K562 (cell line): ENCODE measurements at regions not wholly inside any gene's neighbourhood (a gene's known extent, or its start where the extent isn't known, plus 50 kb on each side); places are given as distances from the start of the nearest gene placed in this dataset.

ENCODE experiments used
- CBX2 ChIP-seq: fragments of 200-600 bp; sonication (generic); IDR thresholded peaks from one replicate; pipeline ENCODE4 v1.6.1; 2012; ENCODE audit warnings: mild to moderate bottlenecking, low read length, inconsistent platforms; ENCODE audit not compliant: insufficient read depth, poor library complexity, severe bottlenecking
- EGR1 ChIP-seq: fragments of 450-650 bp; conservative IDR thresholded peaks from 2 replicates; pipeline ENCODE4 v1.6.1; 2017; ENCODE audit warnings: mild to moderate bottlenecking
- FOS ChIP-seq: IDR thresholded peaks from 3 replicates; pipeline ENCODE4 v1.6.1; 2011; ENCODE audit not compliant: insufficient read length; ENCODE audit errors: extremely low read depth
- JUN ChIP-seq, 2 experiments: sonication (generic) in 1 of 2; formaldehyde crosslinking in 1 of 2; IDR thresholded peaks; 2 replicates each; pipeline versions ENCODE4 v1.6.1 to v1.8.0; 2012 to 2022; ENCODE audit warnings: borderline replicate concordance in 2 of 2, mild to moderate bottlenecking in 2 of 2, improper control_type of control experiment in 1 of 2, low read depth in 1 of 2, low read length in 1 of 2, missing genetic modification reagents in 1 of 2
- PTTG1 ChIP-seq: fragments of 450-650 bp; IDR thresholded peaks from 2 replicates; pipeline ENCODE4 v1.6.1; 2016; ENCODE audit warnings: low read depth, mild to moderate bottlenecking, missing genetic modification characterization, missing compliant biosample characterization
- SIN3A ChIP-seq, 2 experiments: fragments of 150-350 bp in 1 of 2; IDR thresholded peaks; 2 replicates each; pipeline ENCODE4 v1.6.1; 2011 to 2016; ENCODE audit warnings: borderline replicate concordance in 2 of 2, low read depth in 2 of 2, low read length in 2 of 2, mild to moderate bottlenecking in 2 of 2, moderate library complexity in 2 of 2; ENCODE audit not compliant: control insufficient read depth in 1 of 2
- TBP ChIP-seq: optimal IDR thresholded peaks from 2 replicates; pipeline ENCODE3; 2011; ENCODE audit warnings: low read depth, low read length, improper control_type of control experiment
- TOE1 ChIP-seq, 2 experiments: fragments of 450-650 bp in 1 of 2; sonication (generic) in 1 of 2; formaldehyde crosslinking in 1 of 2; IDR thresholded peaks; 2 replicates each; pipeline versions ENCODE4 v1.7.1 to v1.8.0; 2016 to 2022; ENCODE audit warnings: borderline replicate concordance in 2 of 2, mild to moderate bottlenecking in 2 of 2, antibody characterized with exemption in 1 of 2, inconsistent platforms in 1 of 2, low read depth in 1 of 2, missing genetic modification reagents in 1 of 2, moderate library complexity in 1 of 2
- ZBTB1 ChIP-seq: sonication (generic); formaldehyde crosslinking; IDR thresholded peaks from 2 replicates; pipeline ENCODE4 v1.8.1; 2023; ENCODE audit warnings: missing genetic modification reagents, low read depth, mild to moderate bottlenecking, borderline replicate concordance
- ZNF696 ChIP-seq: fragments of 250-450 bp; sonication (Bioruptor Pico); conservative IDR thresholded peaks from 2 replicates; pipeline ENCODE4 v1.4.0; 2020; ENCODE audit warnings: mild to moderate bottlenecking, moderate library complexity
- ZNF764 ChIP-seq: fragments of 250-450 bp; sonication (Bioruptor Pico); IDR thresholded peaks from 2 replicates; pipeline ENCODE4 v1.4.0; 2020; ENCODE audit warnings: low read depth, mild to moderate bottlenecking, moderate library complexity
- TF ChIP-seq, protein P1 (sequence below): IDR thresholded peaks from 2 replicates; pipeline ENCODE4 v1.6.1; 2011; ENCODE audit not compliant: insufficient read length; ENCODE audit errors: extremely low read depth
- TF ChIP-seq, protein P2 (sequence below), 3 experiments: IDR thresholded peaks in 2 of 3; conservative IDR thresholded peaks in 1 of 3; 2 replicates each; pipeline ENCODE4 v1.5.1; 2011 to 2012; ENCODE audit warnings: low read length in 3 of 3, mild to moderate bottlenecking in 3 of 3, control low read depth in 2 of 3, improper control_type of control experiment in 1 of 3, inconsistent platforms in 1 of 3, low read depth in 1 of 3, mixed read lengths in 1 of 3, moderate library complexity in 1 of 3; ENCODE audit not compliant: insufficient read depth in 2 of 3
- TF ChIP-seq, protein P3 (sequence below): sonication (generic); formaldehyde crosslinking; IDR thresholded peaks from 2 replicates; pipeline ENCODE4 v1.8.0; 2023; ENCODE audit warnings: missing genetic modification reagents, mild to moderate bottlenecking, borderline replicate concordance

DNA sequence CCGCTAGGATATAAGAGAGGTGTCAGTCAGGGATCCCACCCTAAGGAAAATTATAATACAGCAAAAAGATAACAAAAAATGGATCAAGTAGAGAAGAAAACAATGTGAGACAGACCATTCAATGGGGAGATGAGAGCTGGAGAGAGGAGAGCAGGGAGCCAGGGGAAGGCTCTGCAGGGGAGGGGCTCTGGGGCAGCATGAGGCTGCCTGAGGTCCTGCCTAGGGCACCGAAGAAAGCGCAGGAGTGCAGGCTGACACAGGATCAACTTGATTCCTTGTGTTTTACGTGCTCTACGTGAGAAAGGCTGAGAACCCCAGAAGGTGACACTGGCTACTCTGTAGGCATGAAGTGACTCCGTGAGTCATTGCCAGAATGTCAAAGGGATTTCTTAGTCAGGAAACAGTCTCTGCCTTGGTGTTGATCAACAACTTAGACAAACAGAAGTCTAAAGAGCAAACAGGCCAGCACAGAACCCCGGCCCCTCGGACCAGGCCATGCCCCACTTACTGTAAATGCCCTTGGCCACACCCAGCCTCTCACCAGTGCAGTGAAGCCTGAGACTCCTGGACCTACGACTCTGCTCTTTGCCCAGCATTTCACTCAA is 290.1 kb upstream of the PRDM1 start:
- no peak for TF ChIP-seq FOS
- no peak for TF ChIP-seq TOE1 (IDR thresholded peaks at IDR 0.05; ENCODE audit: borderline replicate concordance)
- TF ChIP-seq TOE1 (CRISPR knock-in tag; IDR thresholded peaks at IDR 0.05; ENCODE audit: borderline replicate concordance, low read depth), result no peak
- TF ChIP-seq SIN3A (IDR thresholded peaks at IDR 0.05; ENCODE audit: borderline replicate concordance in 2 of 2, control insufficient read depth in 1 of 2, low read depth in 2 of 2, low read length in 2 of 2), result no peak
- TF ChIP-seq, protein P1, sequence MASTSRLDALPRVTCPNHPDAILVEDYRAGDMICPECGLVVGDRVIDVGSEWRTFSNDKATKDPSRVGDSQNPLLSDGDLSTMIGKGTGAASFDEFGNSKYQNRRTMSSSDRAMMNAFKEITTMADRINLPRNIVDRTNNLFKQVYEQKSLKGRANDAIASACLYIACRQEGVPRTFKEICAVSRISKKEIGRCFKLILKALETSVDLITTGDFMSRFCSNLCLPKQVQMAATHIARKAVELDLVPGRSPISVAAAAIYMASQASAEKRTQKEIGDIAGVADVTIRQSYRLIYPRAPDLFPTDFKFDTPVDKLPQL, result no peak
- no peak for TF ChIP-seq PTTG1 (tag)
- no peak for TF ChIP-seq CBX2
- TF ChIP-seq, protein P2, sequence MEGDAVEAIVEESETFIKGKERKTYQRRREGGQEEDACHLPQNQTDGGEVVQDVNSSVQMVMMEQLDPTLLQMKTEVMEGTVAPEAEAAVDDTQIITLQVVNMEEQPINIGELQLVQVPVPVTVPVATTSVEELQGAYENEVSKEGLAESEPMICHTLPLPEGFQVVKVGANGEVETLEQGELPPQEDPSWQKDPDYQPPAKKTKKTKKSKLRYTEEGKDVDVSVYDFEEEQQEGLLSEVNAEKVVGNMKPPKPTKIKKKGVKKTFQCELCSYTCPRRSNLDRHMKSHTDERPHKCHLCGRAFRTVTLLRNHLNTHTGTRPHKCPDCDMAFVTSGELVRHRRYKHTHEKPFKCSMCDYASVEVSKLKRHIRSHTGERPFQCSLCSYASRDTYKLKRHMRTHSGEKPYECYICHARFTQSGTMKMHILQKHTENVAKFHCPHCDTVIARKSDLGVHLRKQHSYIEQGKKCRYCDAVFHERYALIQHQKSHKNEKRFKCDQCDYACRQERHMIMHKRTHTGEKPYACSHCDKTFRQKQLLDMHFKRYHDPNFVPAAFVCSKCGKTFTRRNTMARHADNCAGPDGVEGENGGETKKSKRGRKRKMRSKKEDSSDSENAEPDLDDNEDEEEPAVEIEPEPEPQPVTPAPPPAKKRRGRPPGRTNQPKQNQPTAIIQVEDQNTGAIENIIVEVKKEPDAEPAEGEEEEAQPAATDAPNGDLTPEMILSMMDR (IDR thresholded peaks at IDR 0.05 in 2 of 3, conservative IDR thresholded peaks at IDR 0.05 in 1 of 3; ENCODE audit: insufficient read depth in 2 of 3, low read depth in 1 of 3, low read length in 3 of 3), result no peak
- no peak for TF ChIP-seq EGR1
- TF ChIP-seq TBP, result no peak
- TF ChIP-seq, protein P3, sequence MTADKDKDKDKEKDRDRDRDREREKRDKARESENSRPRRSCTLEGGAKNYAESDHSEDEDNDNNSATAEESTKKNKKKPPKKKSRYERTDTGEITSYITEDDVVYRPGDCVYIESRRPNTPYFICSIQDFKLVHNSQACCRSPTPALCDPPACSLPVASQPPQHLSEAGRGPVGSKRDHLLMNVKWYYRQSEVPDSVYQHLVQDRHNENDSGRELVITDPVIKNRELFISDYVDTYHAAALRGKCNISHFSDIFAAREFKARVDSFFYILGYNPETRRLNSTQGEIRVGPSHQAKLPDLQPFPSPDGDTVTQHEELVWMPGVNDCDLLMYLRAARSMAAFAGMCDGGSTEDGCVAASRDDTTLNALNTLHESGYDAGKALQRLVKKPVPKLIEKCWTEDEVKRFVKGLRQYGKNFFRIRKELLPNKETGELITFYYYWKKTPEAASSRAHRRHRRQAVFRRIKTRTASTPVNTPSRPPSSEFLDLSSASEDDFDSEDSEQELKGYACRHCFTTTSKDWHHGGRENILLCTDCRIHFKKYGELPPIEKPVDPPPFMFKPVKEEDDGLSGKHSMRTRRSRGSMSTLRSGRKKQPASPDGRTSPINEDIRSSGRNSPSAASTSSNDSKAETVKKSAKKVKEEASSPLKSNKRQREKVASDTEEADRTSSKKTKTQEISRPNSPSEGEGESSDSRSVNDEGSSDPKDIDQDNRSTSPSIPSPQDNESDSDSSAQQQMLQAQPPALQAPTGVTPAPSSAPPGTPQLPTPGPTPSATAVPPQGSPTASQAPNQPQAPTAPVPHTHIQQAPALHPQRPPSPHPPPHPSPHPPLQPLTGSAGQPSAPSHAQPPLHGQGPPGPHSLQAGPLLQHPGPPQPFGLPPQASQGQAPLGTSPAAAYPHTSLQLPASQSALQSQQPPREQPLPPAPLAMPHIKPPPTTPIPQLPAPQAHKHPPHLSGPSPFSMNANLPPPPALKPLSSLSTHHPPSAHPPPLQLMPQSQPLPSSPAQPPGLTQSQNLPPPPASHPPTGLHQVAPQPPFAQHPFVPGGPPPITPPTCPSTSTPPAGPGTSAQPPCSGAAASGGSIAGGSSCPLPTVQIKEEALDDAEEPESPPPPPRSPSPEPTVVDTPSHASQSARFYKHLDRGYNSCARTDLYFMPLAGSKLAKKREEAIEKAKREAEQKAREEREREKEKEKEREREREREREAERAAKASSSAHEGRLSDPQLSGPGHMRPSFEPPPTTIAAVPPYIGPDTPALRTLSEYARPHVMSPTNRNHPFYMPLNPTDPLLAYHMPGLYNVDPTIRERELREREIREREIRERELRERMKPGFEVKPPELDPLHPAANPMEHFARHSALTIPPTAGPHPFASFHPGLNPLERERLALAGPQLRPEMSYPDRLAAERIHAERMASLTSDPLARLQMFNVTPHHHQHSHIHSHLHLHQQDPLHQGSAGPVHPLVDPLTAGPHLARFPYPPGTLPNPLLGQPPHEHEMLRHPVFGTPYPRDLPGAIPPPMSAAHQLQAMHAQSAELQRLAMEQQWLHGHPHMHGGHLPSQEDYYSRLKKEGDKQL (CRISPR knock-in tag), result no peak
- TF ChIP-seq JUN (IDR thresholded peaks at IDR 0.05; ENCODE audit: borderline replicate concordance, low read depth, low read length), result no peak
- TF ChIP-seq JUN (CRISPR knock-in tag; IDR thresholded peaks at IDR 0.05; ENCODE audit: borderline replicate concordance), result no peak
- no peak for TF ChIP-seq ZBTB1 (CRISPR knock-in tag)
- TF ChIP-seq ZNF696 (CRISPR knock-in tag), result no peak
- no peak for TF ChIP-seq ZNF764 (CRISPR knock-in tag)
